Activated CD4-positive, alpha-beta memory T cell treated with anti-CD3 and anti-CD28 coated beads for 36 hours (primary cell): ENCODE measurements at regions not wholly inside any gene's neighbourhood (a gene's known extent, or its start where the extent isn't known, plus 50 kb on each side); places are given as distances from the start of the nearest gene placed in this dataset.
"Not testable (repeated sequence)": the region's sequence is repeated elsewhere in the genome, so short reads cannot be mapped to it uniquely, and the experiment has no call there.

Experiments used
- CTCF ChIA-PET: fragments of 350-600 bp; sonication (Branson Sonifier 250); formaldehyde crosslinking; loops from one replicate; lab custom pipeline; 2021; ENCODE audit warnings: antibody characterized with exemption, inconsistent platforms; lab: Charles Lee
- POLR2A ChIA-PET: fragments of 350-600 bp; sonication (Branson Sonifier 250); formaldehyde crosslinking; loops from one replicate; lab custom pipeline; 2021; ENCODE audit warnings: antibody characterized with exemption; lab: Charles Lee
- DNase-seq: peaks from one replicate; pipeline ENCODE4 v3.0.0-alpha.2; 2020
- H3K27ac Mint-ChIP-seq: one replicate; pipeline ENCODE4 v1.8.0; 2021; ENCODE audit warnings: mixed read lengths
- H3K27me3 Mint-ChIP-seq: one replicate; pipeline ENCODE4 v1.8.0; 2021; ENCODE audit warnings: mixed read lengths
- H3K36me3 Mint-ChIP-seq: one replicate; pipeline ENCODE4 v1.8.0; 2021; ENCODE audit warnings: mixed read lengths
- H3K4me1 Mint-ChIP-seq: one replicate; pipeline ENCODE4 v1.8.0; 2021; ENCODE audit warnings: low read depth, mixed read lengths
- H3K4me3 Mint-ChIP-seq: one replicate; pipeline ENCODE4 v1.8.0; 2021; ENCODE audit warnings: mild to moderate bottlenecking, mixed read lengths
- H3K9me3 Mint-ChIP-seq: one replicate; pipeline ENCODE4 v1.8.0; 2021; ENCODE audit warnings: mixed read lengths
- intact Hi-C: fragments of 100-400 bp; cut with micrococcal nuclease; formaldehyde crosslinking; loops from one replicate; pipeline ENCODE4 v1.15.1; 2023

GRCh38 chr9:90142580-90142979 is 500.0 kb downstream of the DIRAS2 start:
- intact Hi-C loops, result loop anchor here (5.0 kb wide), 2 partner anchors 615 to 730 kb away; no protein-coding TSS in a partner anchor
- ChIA-PET POLR2A (no interaction called here), CTCF (interaction anchor here (0.7 to 2.2 kb wide), 7 partner anchors 15 to 728 kb away, joined by 3 to 8 read pairs (median 3); no protein-coding TSS in a partner anchor)
- Mint-ChIP-seq H3K27ac (no peak overlapping the region), H3K27me3 (peaks cover 16% of the 10 kb centered on the region), H3K4me1 (no peaks in the 10 kb centered on the region), H3K4me3 (no peak overlapping the region), H3K36me3 (no peaks in the 10 kb centered on the region), H3K9me3 (peaks cover 3% of the 10 kb centered on the region)
- peak; percentile 46 for DNase-seq

GRCh38 chr9:90147426-90147825 is 495.2 kb downstream of the DIRAS2 start:
- Mint-ChIP-seq H3K4me3 (no peak overlapping the region), H3K9me3 (peaks cover 7% of the 10 kb centered on the region), H3K27me3 (peaks cover 12% of the 10 kb centered on the region), H3K27ac (no peak overlapping the region), H3K36me3 (no peaks in the 10 kb centered on the region), H3K4me1 (no peaks in the 10 kb centered on the region)
- ChIA-PET CTCF (no interaction called here), POLR2A (no interaction called here)
- no peak for DNase-seq
- intact Hi-C loops, result no loop called here

GRCh38 chr9:90156318-90156717 is 486.3 kb downstream of the DIRAS2 start:
- Mint-ChIP-seq H3K27ac (no peak overlapping the region), H3K27me3 (peaks cover 10% of the 10 kb centered on the region), H3K36me3 (no peaks in the 10 kb centered on the region), H3K4me3 (no peak overlapping the region), H3K4me1 (no peaks in the 10 kb centered on the region), H3K9me3 (no peaks in the 10 kb centered on the region)
- no peak for DNase-seq
- intact Hi-C loops, result no loop called here
- CTCF ChIA-PET, result interaction anchor here (2.4 kb wide), 1 partner anchor 14 kb away, joined by 7 read pairs; no protein-coding TSS in a partner anchor
- POLR2A ChIA-PET, result no interaction called here

- Mint-ChIP-seq H3K4me1 (no peaks in the 10 kb centered on the region), H3K9me3 (no peaks in the 10 kb centered on the region), H3K27me3 (peaks cover 10% of the 10 kb centered on the region), H3K4me3 (no peak overlapping the region), H3K36me3 (no peaks in the 10 kb centered on the region), H3K27ac (no peak overlapping the region)
- ChIA-PET POLR2A (no interaction called here), CTCF (no interaction called here)
- intact Hi-C loops, result no loop called here
- DNase-seq, result no peak
These were observed 480.3 kb downstream of the DIRAS2 start for GRCh38 chr9:90162326-90162725.

GRCh38 chr9:90162819-90163218 is 479.8 kb downstream of the DIRAS2 start:
- H3K4me1 Mint-ChIP-seq, result no peaks in the 10 kb centered on the region
- H3K9me3 Mint-ChIP-seq, result no peaks in the 10 kb centered on the region
- DNase-seq, result no peak
- H3K36me3 Mint-ChIP-seq, result no peaks in the 10 kb centered on the region
- H3K4me3 Mint-ChIP-seq, result no peak overlapping the region
- ChIA-PET POLR2A (no interaction called here), CTCF (no interaction called here)
- no peak overlapping the region for H3K27ac Mint-ChIP-seq
- intact Hi-C loops, result no loop called here
- H3K27me3 Mint-ChIP-seq, result peaks cover 8% of the 10 kb centered on the region

- Mint-ChIP-seq H3K27ac (no peak overlapping the region), H3K27me3 (no peaks in the 10 kb centered on the region), H3K36me3 (no peaks in the 10 kb centered on the region), H3K4me3 (no peak overlapping the region), H3K4me1 (no peaks in the 10 kb centered on the region), H3K9me3 (no peaks in the 10 kb centered on the region)
- ChIA-PET CTCF (no interaction called here), POLR2A (no interaction called here)
- DNase-seq, result no peak
- intact Hi-C loops, result no loop called here
These were observed 477.3 kb downstream of the DIRAS2 start for GRCh38 chr9:90165281-90165680.

- CTCF ChIA-PET, H3K4me1 Mint-ChIP-seq, H3K4me3 Mint-ChIP-seq, H3K36me3 Mint-ChIP-seq, H3K9me3 Mint-ChIP-seq, DNase-seq, H3K27me3 Mint-ChIP-seq, H3K27ac Mint-ChIP-seq, POLR2A ChIA-PET, intact Hi-C loops: not testable (repeated sequence)
These were observed 476.2 kb downstream of the DIRAS2 start for GRCh38 chr9:90166374-90166773.

- no peaks in the 10 kb centered on the region for H3K4me1 Mint-ChIP-seq
- intact Hi-C loops, result no loop called here
- H3K36me3 Mint-ChIP-seq, result no peaks in the 10 kb centered on the region
- peaks cover 8% of the 10 kb centered on the region for H3K9me3 Mint-ChIP-seq
- H3K4me3 Mint-ChIP-seq, result no peak overlapping the region
- H3K27me3 Mint-ChIP-seq, result peaks cover 4% of the 10 kb centered on the region
- DNase-seq, result no peak
- ChIA-PET CTCF (no interaction called here), POLR2A (no interaction called here)
- H3K27ac Mint-ChIP-seq, result no peak overlapping the region
These were observed 474.7 kb downstream of the DIRAS2 start for GRCh38 chr9:90167914-90168313.

- no peak overlapping the region for H3K27ac Mint-ChIP-seq
- ChIA-PET CTCF (no interaction called here), POLR2A (no interaction called here)
- H3K4me3 Mint-ChIP-seq, result no peak overlapping the region
- peaks cover 8% of the 10 kb centered on the region for H3K9me3 Mint-ChIP-seq
- no peak for DNase-seq
- H3K4me1 Mint-ChIP-seq, result no peaks in the 10 kb centered on the region
- H3K36me3 Mint-ChIP-seq, result no peaks in the 10 kb centered on the region
- peaks cover 4% of the 10 kb centered on the region for H3K27me3 Mint-ChIP-seq
- intact Hi-C loops, result no loop called here
These were observed 473.1 kb downstream of the DIRAS2 start for GRCh38 chr9:90169490-90169889.

GRCh38 chr9:90173935-90174334 is 468.7 kb downstream of the DIRAS2 start:
- H3K9me3 Mint-ChIP-seq, H3K36me3 Mint-ChIP-seq, H3K4me3 Mint-ChIP-seq, intact Hi-C loops, POLR2A ChIA-PET, H3K27me3 Mint-ChIP-seq, DNase-seq, CTCF ChIA-PET, H3K4me1 Mint-ChIP-seq, H3K27ac Mint-ChIP-seq: not testable (repeated sequence)

GRCh38 chr9:90174346-90174745 is 468.3 kb downstream of the DIRAS2 start:
- H3K27ac Mint-ChIP-seq, H3K4me1 Mint-ChIP-seq, CTCF ChIA-PET, DNase-seq, H3K4me3 Mint-ChIP-seq, POLR2A ChIA-PET, H3K9me3 Mint-ChIP-seq, H3K36me3 Mint-ChIP-seq, H3K27me3 Mint-ChIP-seq, intact Hi-C loops: not testable (repeated sequence)

GRCh38 chr9:90175257-90175656 is 467.4 kb downstream of the DIRAS2 start:
- no peak for DNase-seq
- Mint-ChIP-seq H3K27me3 (peaks cover 8% of the 10 kb centered on the region), H3K9me3 (peaks cover 8% of the 10 kb centered on the region), H3K4me3 (no peak overlapping the region), H3K4me1 (no peaks in the 10 kb centered on the region), H3K27ac (no peak overlapping the region), H3K36me3 (no peaks in the 10 kb centered on the region)
- intact Hi-C loops, result no loop called here
- ChIA-PET POLR2A (no interaction called here), CTCF (no interaction called here)

GRCh38 chr9:90175865-90176264 is 466.8 kb downstream of the DIRAS2 start:
- Mint-ChIP-seq H3K4me3 (no peak overlapping the region), H3K4me1 (no peaks in the 10 kb centered on the region), H3K27ac (no peak overlapping the region), H3K9me3 (peaks cover 6% of the 10 kb centered on the region), H3K36me3 (no peaks in the 10 kb centered on the region), H3K27me3 (peaks cover 8% of the 10 kb centered on the region)
- intact Hi-C loops, result no loop called here
- ChIA-PET CTCF (no interaction called here), POLR2A (no interaction called here)
- no peak for DNase-seq
